IMR-90 (cell line): ENCODE measurements at regions not wholly inside any gene's neighbourhood (a gene's known extent, or its start where the extent isn't known, plus 50 kb on each side); places are given as distances from the start of the nearest gene placed in this dataset.
A peak's percentile ranks its signal among the peaks of the same experiment; 100 is the strongest.

ENCODE experiments used
- ATAC-seq: fragments of 200-7000 bp; cut with Tn5 transposase; 2 replicates; pipeline ENCODE4 v1.9.1; 2020; ENCODE audit warnings: low read depth, mild to moderate bottlenecking, moderate library complexity
- BruUV-seq: library from RNA; stranded (reverse); fragments of 400-500 nt; replicated peaks from 2 replicates; lab custom pipeline; 2021; lab: Mats Ljungman, UMichigan
- CTCF ChIA-PET: fragments of 300-600 bp; formaldehyde crosslinking; extraction: SDS; loops from one replicate; lab custom pipeline; 2021; ENCODE audit warnings: antibody characterized with exemption; lab: Yijun Ruan, JAX
- POLR2A ChIA-PET: fragments of 300-600 bp; sonication (Branson Sonifier 250); formaldehyde crosslinking; loops from one replicate; lab custom pipeline; 2022; ENCODE audit warnings: antibody characterized with exemption; ENCODE audit not compliant: unreplicated experiment; lab: Charles Lee
- DNase-seq: peaks from one replicate; pipeline ENCODE4 v3.0.0; 2013
- H2AFZ ChIP-seq: replicated peaks from 2 replicates; pipeline ENCODE3; 2013; ENCODE audit warnings: low read length, mild to moderate bottlenecking; ENCODE audit not compliant: poor library complexity
- H2AK5ac ChIP-seq: 2 replicates; pipeline ENCODE4 v1.6.1; 2013; ENCODE audit warnings: low read depth, low read length, inconsistent platforms
- H2AK9ac ChIP-seq: replicated peaks from 2 replicates; pipeline ENCODE3; 2013; ENCODE audit warnings: mild to moderate bottlenecking, low read depth, low read length, moderate library complexity; ENCODE audit not compliant: poor library complexity
- H2BK120ac ChIP-seq: 2 replicates; pipeline ENCODE4 v1.6.1; 2013; ENCODE audit warnings: low read depth, low read length, inconsistent platforms
- H2BK15ac ChIP-seq: 3 replicates; pipeline ENCODE4 v1.6.1; 2013; ENCODE audit warnings: low read depth, low read length, inconsistent platforms
- H2BK20ac ChIP-seq: 2 replicates; pipeline ENCODE4 v1.6.1; 2013; ENCODE audit warnings: low read depth, mild to moderate bottlenecking, inconsistent platforms, low read length, moderate library complexity
- H2BK5ac ChIP-seq: 2 replicates; pipeline ENCODE4 v1.6.1; 2013; ENCODE audit warnings: mild to moderate bottlenecking, low read depth, low read length, inconsistent platforms; ENCODE audit not compliant: poor library complexity, severe bottlenecking
- H3K14ac ChIP-seq: replicated peaks from 2 replicates; pipeline ENCODE4 v1.6.1; 2013; ENCODE audit warnings: low read depth, low read length, inconsistent platforms
- H3K18ac ChIP-seq: 2 replicates; pipeline ENCODE4 v1.6.1; 2013; ENCODE audit warnings: low read depth, low read length, control low read depth
- H3K23ac ChIP-seq: 2 replicates; pipeline ENCODE4 v1.6.1; 2013; ENCODE audit warnings: low read depth, low read length, inconsistent platforms
- H3K27ac ChIP-seq: 2 replicates; pipeline ENCODE4 v1.5.1; 2013; ENCODE audit warnings: mild to moderate bottlenecking, control low read depth, low read length; ENCODE audit not compliant: insufficient read depth
- H3K27me3 ChIP-seq: 2 replicates; pipeline ENCODE4 v1.6.1; 2013; ENCODE audit warnings: low read length; ENCODE audit not compliant: control insufficient read depth, insufficient read depth
- H3K36me3 ChIP-seq: 2 replicates; pipeline ENCODE4 v1.6.1; 2013; ENCODE audit warnings: low read length, mixed read lengths; ENCODE audit not compliant: control insufficient read depth, insufficient read depth
- H3K4ac ChIP-seq: 2 replicates; pipeline ENCODE4 v1.6.1; 2013; ENCODE audit warnings: low read depth, low read length, inconsistent platforms
- H3K4me1 ChIP-seq: 2 replicates; pipeline ENCODE4 v1.6.1; 2013; ENCODE audit warnings: low read length, mixed read lengths; ENCODE audit not compliant: control insufficient read depth, insufficient read depth
- H3K4me2 ChIP-seq: 2 replicates; pipeline ENCODE4 v1.6.1; 2013; ENCODE audit warnings: low read depth, mild to moderate bottlenecking, control low read depth, low read length, moderate library complexity
- H3K4me3 ChIP-seq: 2 replicates; pipeline ENCODE4 v1.5.1; 2013; ENCODE audit warnings: low read depth, mild to moderate bottlenecking, control low read depth, low read length, moderate library complexity; ENCODE audit not compliant: insufficient read depth
- H3K56ac ChIP-seq: 2 replicates; pipeline ENCODE4 v1.6.1; 2013; ENCODE audit warnings: low read length, inconsistent platforms; ENCODE audit not compliant: insufficient read depth; ENCODE audit errors: extremely low read depth
- H3K79me1 ChIP-seq, 2 experiments: 2 replicates each; pipeline ENCODE4 v1.6.1; 2013; ENCODE audit warnings: low read length in 2 of 2, inconsistent platforms in 1 of 2, low read depth in 1 of 2
- H3K9ac ChIP-seq: 2 replicates; pipeline ENCODE4 v1.6.1; 2013; ENCODE audit warnings: low read depth, low read length, control low read depth
- H3K9me1 ChIP-seq: 2 replicates; pipeline ENCODE4 v1.6.1; 2013; ENCODE audit warnings: low read length, inconsistent platforms; ENCODE audit not compliant: insufficient read depth
- H3K9me3 ChIP-seq: 2 replicates; pipeline ENCODE4 v1.6.1; 2013; ENCODE audit warnings: low read length; ENCODE audit not compliant: control insufficient read depth, insufficient read depth
- H4K20me1 ChIP-seq: 2 replicates; pipeline ENCODE4 v1.6.1; 2013; ENCODE audit warnings: low read length, inconsistent platforms; ENCODE audit not compliant: insufficient read depth
- H4K5ac ChIP-seq: 2 replicates; pipeline ENCODE4 v1.6.1; 2013; ENCODE audit warnings: mild to moderate bottlenecking, low read depth, low read length, control low read depth
- H4K8ac ChIP-seq, 2 experiments: 2 replicates each; pipeline ENCODE4 v1.6.1; 2013; ENCODE audit warnings: low read depth in 2 of 2, low read length in 2 of 2, control low read depth in 1 of 2, inconsistent platforms in 1 of 2
- H4K91ac ChIP-seq: 2 replicates; pipeline ENCODE4 v1.6.1; 2013; ENCODE audit warnings: low read depth, low read length, inconsistent platforms; ENCODE audit not compliant: insufficient read depth
- RAD21 ChIP-seq: IDR thresholded peaks from 2 replicates; pipeline ENCODE4 v1.6.1; 2012; ENCODE audit warnings: low read length, improper control_type of control experiment
- RFX5 ChIP-seq: IDR thresholded peaks from 2 replicates; pipeline ENCODE4 v1.8.0; 2012; ENCODE audit warnings: low read depth, mild to moderate bottlenecking, low read length, moderate library complexity
- WGBS, 2 experiments: methylation state at CpG; one replicate each; pipeline versions ENCODE4 v1.1.5 to v1.1.7; 2013; ENCODE audit warnings: missing lambda C conversion rate in 2 of 2; ENCODE audit not compliant: insufficient read length in 1 of 2; ENCODE audit errors: extremely low coverage in 2 of 2; 5-methylcytosine and 5-hydroxymethylcytosine counted together
- dilution Hi-C: fragments of 300-500 bp; cut with HindIII; formaldehyde crosslinking; loops from one replicate; pipeline ENCODE4 v1.14.3; 2018; ENCODE audit warnings: low sequenced_read_pairs; ENCODE audit not compliant: unreplicated experiment
- in situ Hi-C: fragments of 300-500 bp; cut with MboI; formaldehyde crosslinking; loops from 3 replicates; pipeline ENCODE4 v1.14.3; 2019; ENCODE audit warnings: low sequenced_read_pairs, inconsistent platforms, mixed read lengths
- intact Hi-C: fragments of 100-400 bp; cut with micrococcal nuclease; formaldehyde crosslinking; loops from 2 replicates; pipeline ENCODE4 v1.10.0; 2022

DNA sequence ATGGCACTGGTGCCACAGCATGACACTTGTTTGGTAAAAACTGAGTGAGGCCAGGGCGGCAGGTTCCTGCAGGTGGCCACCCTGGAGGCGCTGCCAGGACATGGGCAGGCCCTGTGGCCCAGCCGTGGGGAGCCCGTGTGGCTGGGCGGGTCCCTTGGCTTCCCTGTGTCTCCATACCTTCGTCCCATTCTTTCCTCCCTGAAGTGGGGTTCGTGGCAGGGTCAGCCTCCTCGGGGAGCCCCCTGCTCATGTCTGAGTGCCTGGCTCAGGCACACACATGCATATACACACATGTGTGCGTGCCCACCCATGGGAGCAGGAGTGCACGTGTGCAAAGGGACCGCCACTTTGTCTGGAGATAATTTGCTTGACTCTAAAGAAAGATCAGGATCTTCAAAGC is 86.5 kb upstream of the HDAC4 start:
- Histone ChIP-seq H2BK5ac (no peak overlapping the region), H2AFZ (peak overlapping the region; percentile 33), H2AK5ac (no peak overlapping the region), H4K5ac (no peak overlapping the region), H3K27ac (no peak overlapping the region), H3K4me1 (no peaks in the 10 kb centered on the region), H2AK9ac (no peak overlapping the region), H2BK120ac (no peak overlapping the region), H3K56ac (no peak overlapping the region), H3K36me3 (no peaks in the 10 kb centered on the region), H3K79me1 (no peaks in the 10 kb centered on the region), H3K18ac (no peak overlapping the region), H3K23ac (no peak overlapping the region), H2BK20ac (no peak overlapping the region), H3K9me1 (no peaks in the 10 kb centered on the region), H3K4me2 (no peak overlapping the region), H3K4me3 (no peak overlapping the region), H2BK15ac (no peak overlapping the region), H4K91ac (no peak overlapping the region), H3K27me3 (peaks cover 2% of the 10 kb centered on the region; the same call in 1 of the 2 replicates), H3K14ac (no peak overlapping the region), H4K20me1 (no peaks in the 10 kb centered on the region), H3K9me3 (peaks cover 6% of the 10 kb centered on the region; the same call in 1 of the 2 replicates), H4K8ac (no peak overlapping the region), H3K9ac (no peak overlapping the region), H3K4ac (no peak overlapping the region)
- BruUV-seq: no TSS peak
- CTCF ChIA-PET: no interaction called here
- in situ Hi-C loops: no loop called here
- DNase-seq (no peak), ATAC-seq (no peak)
- 73% methylated on average over 4 of the region's 11 CpGs; no CpG with 5 or more reads in 1 of the 2 experiments for WGBS, 2 experiments
- dilution Hi-C loops: no loop called here
- intact Hi-C loops: no loop called here
- TF ChIP-seq RFX5 (no peak), RAD21 (no peak)
- POLR2A ChIA-PET: no interaction called here
